GM19455 (cell line): ENCODE measurements at regions not wholly inside any gene's neighbourhood (a gene's known extent, or its start where the extent isn't known, plus 50 kb on each side); places are given as distances from the start of the nearest gene placed in this dataset.

ENCODE experiments used
- ATAC-seq: cut with Tn5 transposase; IDR thresholded peaks from one replicate; pipeline ENCODE4 v1.9.1; 2021; ENCODE audit not compliant: unreplicated experiment

GRCh38 chr6:114403858-114404257 is 61.0 kb upstream of the HS3ST5 start:
- no peak for ATAC-seq

DNA sequence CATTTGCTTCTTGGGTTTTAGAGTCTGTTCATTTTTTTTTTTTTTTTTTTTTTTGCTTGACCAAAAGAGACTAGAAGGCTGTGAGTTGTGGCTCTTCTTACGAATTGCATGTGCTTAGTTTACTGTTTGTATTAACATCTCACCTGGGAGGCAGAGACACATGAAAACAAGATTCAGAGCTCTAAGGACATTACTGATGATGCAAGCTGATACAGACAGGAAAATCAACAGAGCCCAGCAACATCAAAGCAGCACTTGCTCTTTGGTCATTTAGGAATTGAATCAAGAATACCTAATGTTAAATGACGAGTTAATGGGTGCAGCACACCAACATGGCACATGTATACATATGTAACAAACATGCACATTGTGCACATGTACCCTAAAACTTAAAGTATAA is 55.7 kb upstream of the HS3ST5 start:
- no peak for ATAC-seq
